ENCODE measurements at regions not wholly inside any gene's neighbourhood (a gene's known extent, or its start where the extent isn't known, plus 50 kb on each side); places are given as distances from the start of the nearest gene placed in this dataset.

DNA sequence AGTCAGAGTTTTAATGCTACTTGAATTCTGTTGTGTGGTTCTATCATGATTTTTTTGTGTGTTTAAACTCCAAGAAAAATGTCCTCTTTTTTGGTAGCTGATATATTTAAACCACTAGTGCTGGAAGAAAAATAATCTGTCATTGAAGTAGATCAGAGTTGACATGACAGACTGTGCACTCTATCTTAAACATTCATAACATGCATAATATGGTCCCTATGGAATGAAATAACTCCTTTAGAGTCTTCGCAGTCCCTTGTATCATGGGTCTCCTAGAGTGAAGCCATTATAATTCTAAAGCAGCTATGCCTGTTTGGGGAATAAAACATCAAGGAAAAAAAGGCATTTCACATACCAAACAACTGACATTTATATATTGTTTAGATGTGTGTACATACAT is 282.7 kb upstream of the CITED2 start:
- TF ChIP-seq, protein P1, sequence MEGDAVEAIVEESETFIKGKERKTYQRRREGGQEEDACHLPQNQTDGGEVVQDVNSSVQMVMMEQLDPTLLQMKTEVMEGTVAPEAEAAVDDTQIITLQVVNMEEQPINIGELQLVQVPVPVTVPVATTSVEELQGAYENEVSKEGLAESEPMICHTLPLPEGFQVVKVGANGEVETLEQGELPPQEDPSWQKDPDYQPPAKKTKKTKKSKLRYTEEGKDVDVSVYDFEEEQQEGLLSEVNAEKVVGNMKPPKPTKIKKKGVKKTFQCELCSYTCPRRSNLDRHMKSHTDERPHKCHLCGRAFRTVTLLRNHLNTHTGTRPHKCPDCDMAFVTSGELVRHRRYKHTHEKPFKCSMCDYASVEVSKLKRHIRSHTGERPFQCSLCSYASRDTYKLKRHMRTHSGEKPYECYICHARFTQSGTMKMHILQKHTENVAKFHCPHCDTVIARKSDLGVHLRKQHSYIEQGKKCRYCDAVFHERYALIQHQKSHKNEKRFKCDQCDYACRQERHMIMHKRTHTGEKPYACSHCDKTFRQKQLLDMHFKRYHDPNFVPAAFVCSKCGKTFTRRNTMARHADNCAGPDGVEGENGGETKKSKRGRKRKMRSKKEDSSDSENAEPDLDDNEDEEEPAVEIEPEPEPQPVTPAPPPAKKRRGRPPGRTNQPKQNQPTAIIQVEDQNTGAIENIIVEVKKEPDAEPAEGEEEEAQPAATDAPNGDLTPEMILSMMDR (IDR thresholded peaks at IDR 0.05): no peak
- TF ChIP-seq POLR2A (IDR thresholded peaks at IDR 0.05): no peak

All from Peyer's patch (tissue), 4 donors.